Right hindlimb (tissue), 1 donor: ENCODE measurements at regions not wholly inside any gene's neighbourhood (a gene's known extent, or its start where the extent isn't known, plus 50 kb on each side); places are given as distances from the start of the nearest gene placed in this dataset.
"Not testable (repeated sequence)": the region's sequence is repeated elsewhere in the genome, so short reads cannot be mapped to it uniquely, and the experiment has no call there.

Source experiments
- DNase-seq: peaks from one replicate; pipeline ENCODE4 v3.0.0-alpha.2; 2018

- DNase-seq, result not testable (repeated sequence)
Observed at GRCh38 chr4:9505341-9505740, 61.1 kb downstream of the DEFB131A start.

GRCh38 chr4:9506672-9507071 lies 62.5 kb downstream of the DEFB131A start:
- DNase-seq, result not testable (repeated sequence)

DNA sequence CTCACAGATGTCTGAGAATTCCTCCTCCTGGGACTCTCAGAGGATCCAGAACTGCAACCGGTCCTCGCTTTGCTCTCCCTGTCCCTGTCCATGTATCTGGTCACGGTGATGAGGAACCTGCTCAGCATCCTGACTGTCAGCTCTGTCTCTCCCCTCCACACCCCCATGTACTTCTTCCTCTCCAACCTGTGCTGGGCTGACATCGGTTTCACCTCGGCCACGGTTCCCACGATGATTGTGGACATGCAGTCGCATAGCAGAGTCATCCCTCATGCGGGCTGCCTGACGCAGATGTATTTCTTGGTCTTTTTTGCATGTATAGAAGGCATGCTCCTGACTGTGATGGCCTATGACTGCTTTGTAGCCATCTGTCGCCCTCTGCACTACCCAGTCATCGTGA lies 68.7 kb downstream of the DEFB131A start:
- DNase-seq, result not testable (repeated sequence)

GRCh38 chr4:9519631-9520030 lies 75.4 kb downstream of the DEFB131A start:
- not testable (repeated sequence) for DNase-seq

DNA sequence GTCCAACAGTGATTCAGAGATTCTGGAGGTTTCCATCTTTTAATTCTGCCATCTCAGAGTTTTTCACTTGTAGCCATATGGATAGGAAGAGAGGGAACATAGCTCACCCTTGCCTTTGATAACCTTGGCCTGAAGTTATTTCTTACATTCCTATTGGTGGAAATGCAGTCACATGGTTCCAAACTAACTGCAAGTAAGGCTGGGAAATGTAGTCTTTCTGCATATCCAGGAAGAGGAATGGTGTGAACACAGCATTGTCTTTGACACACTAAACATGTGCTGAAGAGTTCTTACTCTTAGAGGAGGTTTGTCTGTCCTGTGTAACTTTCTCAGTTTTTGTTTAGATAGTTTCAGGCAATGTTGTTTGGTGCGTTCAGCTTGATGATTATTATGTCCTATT lies 78.7 kb downstream of the DEFB131A start:
- not testable (repeated sequence) for DNase-seq

- DNase-seq, result not testable (repeated sequence)
Observed at GRCh38 chr4:9524406-9524805, 80.2 kb downstream of the DEFB131A start.

DNA sequence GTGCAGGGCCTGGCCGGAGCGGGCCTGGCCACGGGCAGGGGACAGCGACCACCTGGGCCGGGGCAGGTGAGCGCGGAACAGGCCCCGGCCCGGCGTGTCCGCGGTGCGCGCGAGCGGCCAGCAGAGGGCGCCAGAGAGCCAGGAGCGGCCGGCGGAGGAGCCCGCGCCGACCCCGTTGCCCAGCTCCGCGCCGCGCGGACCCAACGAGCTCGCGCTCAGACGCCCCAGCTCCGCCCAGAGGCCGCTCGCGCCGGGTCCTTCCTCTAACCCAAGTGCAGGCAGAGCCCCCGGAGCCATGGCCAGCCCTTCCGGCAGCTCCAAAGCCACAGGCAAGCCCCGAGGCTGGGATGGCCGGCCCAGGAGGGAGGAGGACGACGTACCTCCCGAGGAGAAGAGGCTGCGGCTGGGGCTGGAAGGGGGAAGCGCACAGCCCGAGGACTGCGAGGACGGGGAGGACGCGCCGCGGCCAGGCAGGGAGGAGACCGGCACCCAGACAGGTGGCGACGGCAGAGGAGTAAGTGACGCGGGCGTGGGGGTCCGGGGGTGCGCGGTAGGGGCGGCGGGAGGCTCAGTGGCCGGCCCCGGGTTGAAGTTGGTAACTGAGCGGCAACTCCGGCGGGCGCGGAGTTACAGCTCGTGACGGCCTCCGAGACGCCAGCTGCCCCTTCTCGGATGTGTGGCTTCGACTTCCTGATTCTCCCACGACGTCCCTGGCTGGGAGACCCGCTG lies 88.1 kb downstream of the DEFB131A start:
- peak; percentile 88 for DNase-seq

- DNase-seq, result not testable (repeated sequence)
Observed at GRCh38 chr4:9532863-9533192, 88.6 kb downstream of the DEFB131A start.

GRCh38 chr4:9537101-9537500 lies 92.9 kb downstream of the DEFB131A start:
- DNase-seq, result not testable (repeated sequence)

GRCh38 chr4:9539939-9540520 lies 95.8 kb downstream of the DEFB131A start:
- not testable (repeated sequence) for DNase-seq

GRCh38 chr4:9541388-9541915 lies 97.2 kb downstream of the DEFB131A start:
- not testable (repeated sequence) for DNase-seq

DNA sequence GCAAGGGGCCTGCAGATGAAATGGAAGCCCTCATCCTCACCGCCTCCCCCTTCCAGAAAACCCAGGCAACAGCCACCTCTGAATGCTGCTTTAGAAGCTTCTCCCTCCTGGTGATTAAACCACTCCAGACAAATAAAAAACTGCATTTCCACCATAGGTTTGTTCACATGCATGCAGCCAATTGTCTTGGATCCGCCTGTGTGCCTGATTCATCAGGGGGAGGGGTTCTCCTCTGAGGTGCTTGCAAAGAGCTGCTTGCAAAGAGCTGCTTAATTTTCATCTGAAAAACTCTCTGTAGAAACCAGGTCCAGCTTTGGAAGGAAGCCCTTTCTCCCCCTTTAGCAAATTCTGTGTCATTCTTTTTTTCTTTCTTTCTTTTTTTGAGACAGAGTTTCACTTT lies 100.6 kb downstream of the DEFB131A start:
- not testable (repeated sequence) for DNase-seq

- DNase-seq, result not testable (repeated sequence)
Observed at GRCh38 chr4:9547470-9547869, 103.3 kb downstream of the DEFB131A start.

- not testable (repeated sequence) for DNase-seq
Observed at GRCh38 chr4:9556076-9556475, 111.9 kb downstream of the DEFB131A start.

DNA sequence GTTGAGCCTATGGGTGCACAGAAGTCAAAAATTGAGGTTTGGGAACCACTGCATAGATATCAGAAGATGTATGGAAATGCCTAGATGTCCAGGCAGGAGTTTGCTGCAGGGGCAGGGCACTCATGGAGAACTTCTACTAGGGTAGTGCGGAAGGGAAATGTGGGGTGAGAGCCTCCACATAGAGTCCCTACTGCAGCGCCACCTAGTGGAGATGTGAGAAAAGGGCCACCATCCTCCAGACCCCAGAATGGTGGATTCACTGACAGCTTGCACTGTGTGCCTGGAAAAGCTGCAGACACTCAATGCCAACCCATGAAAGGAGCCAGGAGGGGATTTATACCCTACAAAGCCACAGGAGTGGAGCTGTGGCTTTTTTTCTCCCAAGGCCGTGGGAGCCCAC lies 133.7 kb downstream of the DEFB131A start:
- not testable (repeated sequence) for DNase-seq

DNA sequence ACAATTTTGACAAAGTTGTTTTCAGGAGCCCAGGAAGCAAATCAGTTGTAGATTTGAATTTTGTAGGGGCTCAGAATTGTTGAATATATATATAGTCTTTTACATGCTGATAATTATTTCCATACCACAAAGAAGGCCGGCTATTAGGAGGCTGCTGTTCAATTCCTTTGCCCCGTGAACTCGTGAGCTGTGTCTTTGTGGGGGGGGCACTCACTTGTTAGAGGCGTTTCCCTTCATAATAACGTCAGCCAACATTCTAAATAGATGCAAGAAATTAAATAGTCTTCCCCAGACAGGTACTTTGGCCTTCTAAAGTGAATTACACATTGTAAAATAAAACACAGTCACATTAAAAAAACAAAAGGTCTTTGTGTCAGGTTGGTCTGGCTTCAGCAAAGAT lies 138.7 kb downstream of the DEFB131A start:
- not testable (repeated sequence) for DNase-seq

- no peak for DNase-seq
Observed at GRCh38 chr4:9592010-9592409, 147.8 kb downstream of the DEFB131A start.

GRCh38 chr4:9594948-9595347 lies 150.7 kb downstream of the DEFB131A start:
- no peak for DNase-seq

DNA sequence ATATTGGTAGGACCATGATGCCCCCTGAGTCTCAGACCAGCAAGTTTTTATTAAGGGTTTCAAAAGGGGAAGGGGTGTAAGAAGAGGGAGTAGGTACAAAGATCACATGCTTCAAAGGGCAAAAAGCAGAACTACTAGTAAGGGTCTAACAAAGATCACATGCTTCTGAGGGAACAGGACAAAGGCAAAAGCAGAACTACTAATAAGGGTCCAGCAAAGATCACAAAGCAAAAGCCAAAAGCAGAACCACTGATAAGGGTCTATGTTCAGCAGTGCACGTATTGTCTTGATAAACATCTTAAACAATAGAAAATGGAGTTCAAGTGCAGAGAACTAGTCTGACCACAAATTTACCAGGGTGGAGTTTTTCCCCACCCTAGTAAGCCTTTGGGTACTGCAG lies 151.3 kb downstream of the DEFB131A start:
- DNase-seq, result not testable (repeated sequence)

- no peak for DNase-seq
Observed at GRCh38 chr4:9599266-9599665, 155.1 kb downstream of the DEFB131A start.

- no peak for DNase-seq
Observed at GRCh38 chr4:9600246-9600645, 156.0 kb downstream of the DEFB131A start.

GRCh38 chr4:9602389-9602914 lies 158.2 kb downstream of the DEFB131A start:
- DNase-seq, result no peak

DNA sequence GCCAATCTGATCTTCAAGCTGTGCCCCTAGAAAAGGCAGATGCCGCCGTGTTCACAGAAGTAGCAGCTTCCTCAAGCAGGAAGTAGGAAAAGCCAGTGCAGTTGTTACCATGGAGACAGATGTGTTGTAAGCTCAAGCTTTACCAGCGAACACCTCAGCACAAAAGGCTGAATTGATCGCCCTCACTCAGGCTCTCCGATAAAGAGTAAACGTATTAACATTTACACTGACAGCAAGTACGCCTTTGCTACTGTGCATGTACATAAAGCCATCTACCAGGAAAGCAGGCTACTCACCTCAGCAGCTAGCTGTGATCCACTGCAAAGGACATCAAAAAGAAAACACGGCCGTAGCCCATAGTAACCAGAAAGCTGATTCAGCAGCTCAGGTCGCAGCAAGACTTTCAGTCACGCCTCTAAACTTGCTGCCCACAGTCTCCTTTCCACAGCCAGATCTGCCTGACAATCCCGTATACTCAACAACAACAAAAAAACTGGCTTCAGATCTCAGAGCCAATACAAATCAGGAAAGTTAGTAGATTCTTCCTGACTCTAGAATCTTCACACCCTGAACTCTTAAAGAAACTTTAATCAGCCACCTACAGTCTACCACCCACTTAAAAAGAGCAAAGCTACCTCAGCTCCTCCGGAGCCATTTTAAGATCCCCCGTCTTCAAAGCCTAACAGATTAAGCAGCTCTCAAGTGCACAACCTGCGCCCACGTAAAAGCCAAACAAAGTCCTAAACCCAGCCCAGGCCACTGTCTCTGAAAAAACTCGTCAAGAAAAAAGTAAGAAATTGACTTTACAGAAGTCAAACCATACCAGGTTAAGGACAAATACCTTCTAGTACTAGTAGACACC lies 160.0 kb downstream of the DEFB131A start:
- DNase-seq, result peak; percentile 47
